Middle frontal gyrus (tissue), 1 donor: ENCODE measurements at regions not wholly inside any gene's neighbourhood (a gene's known extent, or its start where the extent isn't known, plus 50 kb on each side); places are given as distances from the start of the nearest gene placed in this dataset.

Source experiments
- DNase-seq: peaks from one replicate; pipeline ENCODE4 v3.0.0-alpha.2; 2015; ENCODE audit warnings: low spot score; ENCODE audit errors: extremely low spot score

GRCh38 chr4:20590849-20591248 is 109.4 kb upstream of the PACRGL start:
- DNase-seq = no peak

GRCh38 chr4:20591571-20591970 is 108.7 kb upstream of the PACRGL start:
- no peak for DNase-seq

GRCh38 chr4:20592013-20592412 is 108.2 kb upstream of the PACRGL start:
- no peak for DNase-seq

DNA sequence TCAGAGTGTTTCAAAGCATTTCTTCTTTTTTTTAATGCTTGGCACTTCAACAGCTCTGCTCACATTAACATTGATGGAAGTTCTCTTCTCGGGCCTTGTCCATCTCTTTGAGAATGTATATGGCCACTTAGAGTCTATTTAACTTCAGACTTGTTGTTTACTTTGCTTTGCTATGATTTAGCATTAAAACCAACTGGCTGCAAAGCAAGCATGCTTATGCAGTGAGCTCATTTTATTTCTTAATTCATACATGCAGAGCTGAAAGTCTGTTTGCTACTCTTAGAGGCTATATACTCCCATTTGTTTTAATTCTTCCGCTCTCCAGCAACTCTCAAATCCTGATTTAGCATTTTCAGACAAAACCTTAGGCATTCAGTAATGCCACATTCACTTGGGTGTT is 107.6 kb upstream of the PACRGL start:
- no peak for DNase-seq

DNA sequence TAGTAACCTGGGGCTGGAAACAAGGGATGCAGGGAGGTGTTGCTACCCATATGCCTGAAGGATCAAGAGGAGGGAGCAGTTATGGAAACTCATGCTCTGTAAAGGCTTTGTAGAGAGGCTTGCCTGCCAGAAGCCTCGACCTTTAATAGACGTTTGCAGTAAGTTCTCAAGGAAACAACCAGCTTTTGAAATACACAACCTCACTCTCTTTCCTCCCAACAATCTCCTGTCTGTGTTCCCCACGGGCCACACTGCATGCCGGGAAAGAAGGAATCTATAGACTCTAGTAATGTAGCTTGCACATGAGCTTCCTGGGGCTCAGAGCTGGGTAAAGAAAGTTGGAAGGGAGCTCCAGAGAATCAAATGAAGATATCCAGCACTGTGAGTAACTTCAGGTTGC is 101.6 kb upstream of the PACRGL start:
- no peak for DNase-seq

- no peak for DNase-seq
Measured at GRCh38 chr4:20603671-20604313, 96.5 kb upstream of the PACRGL start.

GRCh38 chr4:20612313-20612712 is 87.9 kb upstream of the PACRGL start:
- no peak for DNase-seq

DNA sequence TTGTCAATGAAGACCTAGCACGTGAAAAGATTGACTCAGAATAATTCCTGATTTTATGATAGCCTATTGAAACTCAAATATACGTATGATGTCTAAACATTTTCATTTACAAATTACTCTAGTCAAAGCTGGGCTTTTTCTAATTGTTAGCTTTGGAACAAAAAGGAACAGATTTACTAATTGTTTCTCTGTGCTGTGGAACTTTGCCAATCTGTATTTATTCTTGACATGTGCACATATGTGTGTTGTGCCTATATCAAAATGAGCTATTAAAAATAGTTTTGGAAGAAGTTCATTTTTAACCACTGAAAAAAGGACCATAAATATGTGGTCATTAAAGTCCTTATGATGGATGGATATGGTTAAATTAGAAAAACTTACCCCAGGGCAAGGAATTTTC is 85.4 kb upstream of the PACRGL start:
- no peak for DNase-seq

GRCh38 chr4:20615486-20616260 is 84.6 kb upstream of the PACRGL start:
- no peak for DNase-seq

GRCh38 chr4:20616313-20616712 is 83.9 kb upstream of the PACRGL start:
- no peak for DNase-seq

GRCh38 chr4:20616848-20617247 is 83.4 kb upstream of the PACRGL start:
- no peak for DNase-seq

DNA sequence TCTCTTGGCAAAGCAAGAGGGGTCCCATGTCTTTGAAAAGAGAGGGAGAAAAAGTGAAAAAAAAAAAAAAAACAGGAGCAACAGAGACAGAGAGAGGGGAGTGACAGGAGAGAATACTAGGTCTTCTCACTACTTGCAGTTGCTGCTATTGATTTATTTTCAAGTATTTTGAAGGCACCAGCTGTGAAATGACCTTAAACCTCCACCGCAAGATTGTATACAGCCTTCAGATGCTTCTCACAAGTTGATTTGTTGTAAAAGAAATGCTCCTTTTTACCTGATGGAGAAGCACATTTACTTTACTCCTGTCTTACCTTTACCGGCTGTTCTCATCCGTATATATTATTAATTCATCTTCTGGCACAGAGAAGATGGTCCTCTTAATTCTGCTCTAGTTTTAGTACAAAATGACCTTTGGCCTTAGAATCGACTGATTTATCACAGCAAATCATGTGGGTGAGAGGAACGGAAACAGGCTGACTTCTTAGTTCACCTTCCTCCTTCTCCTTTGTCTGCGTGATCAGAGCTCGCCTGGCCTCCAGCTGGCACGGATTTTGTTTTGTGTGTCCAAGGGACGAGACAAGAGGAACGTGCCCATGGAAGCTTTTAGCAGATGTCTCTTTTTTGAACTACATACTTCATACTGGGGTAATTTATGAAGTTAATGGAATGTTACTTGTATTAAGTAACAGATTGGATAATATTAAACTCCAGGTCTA is 82.4 kb upstream of the PACRGL start:
- DNase-seq = peak; percentile 12

DNA sequence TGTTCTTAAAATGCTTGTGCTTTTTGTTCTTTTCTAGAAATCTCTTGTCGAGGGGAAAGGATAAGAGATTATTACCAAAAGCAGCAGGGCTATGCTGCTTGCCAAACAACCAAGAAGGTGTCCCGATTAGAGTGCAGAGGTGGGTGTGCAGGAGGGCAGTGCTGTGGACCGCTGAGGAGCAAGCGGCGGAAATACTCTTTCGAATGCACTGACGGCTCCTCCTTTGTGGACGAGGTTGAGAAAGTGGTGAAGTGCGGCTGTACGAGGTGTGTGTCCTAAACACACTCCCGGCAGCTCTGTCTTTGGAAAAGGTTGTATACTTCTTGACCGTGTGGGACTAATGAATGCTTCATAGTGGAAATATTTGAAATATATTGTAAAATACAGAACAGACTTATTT is 81.5 kb upstream of the PACRGL start:
- DNase-seq = no peak

DNA sequence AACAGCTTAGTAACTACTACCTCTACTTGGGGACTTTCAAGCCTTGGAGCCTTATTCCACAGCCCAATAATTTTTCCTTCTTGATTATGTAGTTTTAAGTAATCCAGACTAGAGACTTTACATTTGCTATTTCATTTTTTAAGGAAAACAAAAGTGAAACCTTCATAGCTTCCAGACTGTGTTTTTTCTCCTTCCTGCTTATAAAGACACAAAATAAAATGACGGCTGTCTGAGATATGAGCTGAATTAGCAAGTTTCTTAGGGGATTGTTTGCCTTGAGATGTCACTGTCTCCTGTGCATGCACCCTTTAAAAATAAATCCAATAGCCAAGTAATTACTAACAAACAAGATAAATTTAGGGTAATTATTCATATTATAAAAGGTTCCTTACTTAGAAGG is 78.8 kb upstream of the PACRGL start:
- no peak for DNase-seq

DNA sequence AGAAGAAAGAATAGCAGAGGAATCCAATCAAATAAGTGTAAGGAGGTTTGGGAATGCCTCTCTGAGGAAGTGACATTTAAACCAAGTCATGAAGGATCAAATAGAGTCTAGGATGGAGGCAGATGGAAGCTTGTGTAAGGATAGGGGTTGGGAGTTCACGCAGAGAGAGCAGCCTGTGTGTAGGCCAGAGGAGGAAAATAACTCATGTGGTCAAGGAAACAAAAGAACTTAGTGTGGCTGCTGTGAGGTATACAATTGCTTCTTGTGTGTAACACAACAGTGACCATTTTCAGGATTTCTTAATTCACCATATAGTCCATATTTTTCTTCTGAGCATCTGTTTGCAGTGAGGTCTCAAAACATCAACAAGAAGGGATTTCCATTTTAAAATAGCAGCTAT is 77.6 kb upstream of the PACRGL start:
- no peak for DNase-seq

DNA sequence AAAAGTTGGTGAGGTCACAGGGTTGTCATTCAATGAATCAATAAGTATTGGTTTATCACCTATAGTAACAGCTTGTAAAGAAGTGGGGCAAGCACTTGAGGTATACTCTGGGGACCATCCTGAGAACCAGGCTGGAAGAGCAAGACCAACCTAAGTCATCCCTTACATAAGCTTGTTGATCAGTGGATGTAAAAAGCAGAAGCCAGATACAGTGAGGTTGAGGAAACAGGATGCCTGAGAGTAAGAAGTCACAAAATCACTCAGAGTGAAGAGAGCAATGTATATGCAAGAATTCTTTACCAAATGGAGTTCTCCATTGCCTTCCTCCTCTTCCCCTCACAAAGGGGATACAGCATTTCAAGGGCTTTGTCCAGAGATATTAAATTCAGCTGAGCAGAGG is 76.3 kb upstream of the PACRGL start:
- DNase-seq = no peak

- no peak for DNase-seq
Measured at GRCh38 chr4:20624793-20625374, 75.4 kb upstream of the PACRGL start.

DNA sequence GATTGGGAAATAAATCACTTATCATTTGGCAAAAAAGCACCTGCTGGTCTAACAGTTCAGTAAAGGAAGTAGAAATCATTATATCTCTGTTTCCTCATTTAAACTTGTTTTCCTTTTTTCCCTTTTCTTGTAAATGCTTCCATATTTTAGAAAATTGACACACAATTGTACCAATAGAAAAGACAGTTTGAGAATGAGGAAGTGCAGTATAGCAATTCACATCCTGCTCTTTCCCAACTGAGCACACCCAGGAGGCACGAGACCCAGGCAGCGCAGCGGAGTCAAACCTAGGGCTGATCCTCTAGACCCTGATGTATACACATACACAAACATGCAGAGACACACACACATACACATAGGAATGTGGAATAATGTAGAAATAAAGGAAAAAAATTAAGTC is 74.8 kb upstream of the PACRGL start:
- DNase-seq = no peak

DNA sequence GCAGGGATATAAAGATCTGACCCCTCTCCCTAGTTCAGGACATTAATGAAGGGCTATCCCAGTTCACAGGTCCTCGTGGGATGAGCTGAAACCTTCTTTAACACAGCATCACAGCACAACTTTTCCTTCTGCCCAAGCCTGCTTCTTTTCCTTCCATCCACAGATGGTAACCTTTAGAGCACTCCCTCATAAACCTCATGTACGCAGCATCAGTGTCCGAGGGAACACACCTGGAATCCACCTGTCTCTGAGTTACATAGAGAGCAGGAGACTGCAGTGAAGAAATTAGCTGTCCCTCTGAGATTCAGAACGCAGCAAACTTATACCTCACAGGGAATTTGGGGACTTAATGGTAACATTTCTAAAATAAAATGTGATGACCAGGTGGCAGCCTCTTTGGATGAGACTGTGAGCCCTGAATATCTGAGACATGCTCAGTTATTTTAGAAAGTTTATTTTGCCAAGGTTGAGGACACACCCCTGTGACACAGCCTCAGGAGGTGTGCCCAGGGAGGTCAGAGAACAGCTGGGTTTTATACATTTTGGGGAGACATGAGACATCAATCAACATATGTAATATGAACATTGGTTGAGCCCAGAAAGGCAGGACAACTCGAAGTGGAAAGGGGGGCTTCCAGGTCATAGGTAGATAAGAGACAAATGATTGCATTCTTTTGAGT is 73.8 kb upstream of the PACRGL start:
- no peak for DNase-seq

DNA sequence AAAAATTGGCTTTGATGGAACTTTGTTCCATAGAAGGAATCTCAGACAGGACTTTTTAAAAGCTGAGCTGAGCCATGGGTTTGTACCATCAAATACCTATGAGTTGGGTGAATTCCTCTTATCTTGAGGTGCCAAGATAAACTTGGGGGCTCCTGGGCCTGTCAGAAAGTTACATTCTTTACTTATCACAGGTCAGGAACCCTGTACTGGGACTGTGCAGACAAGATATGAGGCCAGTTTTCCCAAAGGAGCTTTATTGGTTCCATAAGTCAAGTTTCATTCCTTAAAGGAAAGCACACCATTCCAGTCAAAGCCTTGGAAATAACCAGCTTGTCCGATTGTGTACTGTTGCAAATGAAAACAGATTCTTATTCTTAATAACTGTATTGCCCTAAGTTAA is 72.4 kb upstream of the PACRGL start:
- DNase-seq = no peak
